ENCODE measurements at regions not wholly inside any gene's neighbourhood (a gene's known extent, or its start where the extent isn't known, plus 50 kb on each side); places are given as distances from the start of the nearest gene placed in this dataset.

DNA sequence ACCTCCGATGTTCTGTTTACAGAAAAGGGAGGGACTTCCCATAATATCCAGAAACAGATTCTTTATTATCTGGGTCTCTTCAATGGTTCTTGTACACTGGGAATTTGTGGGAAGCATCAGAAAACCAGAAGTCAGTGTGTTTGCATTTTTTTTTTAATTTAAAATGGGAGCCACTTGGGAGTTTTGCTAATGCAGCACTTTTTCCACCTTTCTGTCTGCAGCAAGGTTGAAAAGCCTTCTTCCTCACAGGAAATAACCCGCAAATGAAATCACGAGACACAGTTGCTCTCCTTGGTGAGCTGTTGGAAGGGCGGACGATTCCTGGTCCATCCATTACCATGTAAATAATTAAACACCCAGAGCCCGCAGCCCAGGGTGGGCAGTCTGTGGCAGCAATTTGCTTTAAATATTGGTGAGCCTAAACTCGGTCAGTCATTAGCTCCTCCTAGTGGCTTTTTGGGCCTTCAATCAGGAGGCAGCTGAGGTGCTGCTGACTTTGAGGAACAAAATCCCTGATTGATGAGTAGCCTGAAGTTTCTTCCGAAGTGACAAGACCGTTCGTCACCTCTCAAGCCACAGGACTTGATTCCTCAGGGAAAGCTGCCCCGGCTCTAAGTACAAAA is 471.5 kb downstream of the EPHA4 start:
- DNase-seq: no peak

DNA sequence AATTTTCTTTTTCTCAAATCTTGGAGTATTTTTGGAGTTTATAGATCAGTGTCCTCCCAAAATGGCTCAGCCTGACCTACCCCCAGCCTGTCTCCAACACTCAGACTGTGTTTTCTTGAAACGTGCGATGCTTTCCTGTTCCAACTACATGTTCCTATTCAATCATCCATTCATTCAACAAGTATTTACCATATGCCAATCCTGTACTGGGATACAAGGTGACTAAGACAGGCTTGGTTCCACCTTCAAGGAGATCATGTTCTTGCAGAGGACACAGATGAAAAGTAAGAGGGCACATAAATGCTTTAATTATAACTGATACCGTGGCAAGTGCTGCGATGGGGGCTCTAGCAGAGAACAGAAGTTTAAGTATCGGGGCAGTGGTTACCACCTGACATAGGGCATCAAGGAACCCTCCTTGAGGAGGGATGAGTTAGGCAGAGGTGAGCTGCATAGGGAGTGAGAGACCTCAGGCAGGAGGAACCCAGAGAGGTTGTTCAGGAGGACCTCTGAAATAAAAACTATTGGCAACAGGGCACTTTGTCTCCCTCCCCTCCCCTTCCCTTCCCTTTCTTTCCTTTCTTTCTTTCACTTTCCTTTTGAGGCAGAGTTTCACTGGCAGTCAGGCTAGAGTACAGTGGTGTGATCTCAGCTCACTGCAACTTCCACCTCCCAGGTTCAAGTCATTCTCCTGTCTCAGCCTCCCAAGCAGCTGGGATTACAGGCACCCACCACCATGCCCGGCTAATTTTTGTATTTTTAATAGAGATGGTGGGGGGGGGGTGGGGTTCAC is 469.0 kb downstream of the EPHA4 start:
- no peak for DNase-seq

GRCh38 chr2:221103930-221104329 is 468.2 kb downstream of the EPHA4 start:
- DNase-seq: no peak

- DNase-seq: no peak
Measured at GRCh38 chr2:221104361-221104811, 467.7 kb downstream of the EPHA4 start.

GRCh38 chr2:221106241-221106640 is 465.9 kb downstream of the EPHA4 start:
- no peak for DNase-seq

DNA sequence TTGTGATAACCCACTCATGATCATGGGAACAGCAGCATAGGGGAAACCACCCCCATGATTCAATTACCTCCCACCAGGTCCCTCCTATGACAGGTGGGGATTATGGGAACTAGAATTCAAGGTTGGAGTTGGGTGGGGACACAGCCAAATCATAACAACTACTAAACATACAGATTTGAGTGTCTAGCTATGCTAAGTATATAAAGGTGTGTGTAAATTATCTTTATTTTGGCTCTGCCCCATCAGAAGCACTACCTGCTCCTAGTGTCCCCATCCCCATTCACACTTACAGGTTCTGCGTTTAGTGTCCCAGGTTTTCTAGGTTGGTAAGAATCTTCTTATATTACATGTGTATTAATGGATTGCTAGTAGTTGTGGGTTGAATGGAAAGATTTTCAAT is 464.7 kb downstream of the EPHA4 start:
- no peak for DNase-seq

DNA sequence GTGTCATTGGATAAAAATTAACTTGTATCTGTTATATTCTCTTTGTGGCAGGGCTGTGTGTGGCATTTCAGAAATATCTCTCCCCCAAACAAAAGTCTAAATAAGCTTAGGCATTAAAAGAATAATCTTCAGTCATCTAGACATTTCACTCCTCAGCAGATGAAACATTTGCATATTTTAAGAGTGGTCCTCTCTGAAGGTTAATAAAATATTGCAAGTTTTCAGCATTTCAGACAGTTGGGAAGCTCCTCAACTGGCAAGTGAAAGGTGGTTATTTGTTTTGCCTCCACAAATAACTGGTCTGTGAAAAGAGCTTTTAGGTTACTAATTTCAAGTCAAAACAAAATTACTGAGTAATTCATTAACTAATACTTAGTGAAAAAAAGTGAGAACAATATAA is 462.6 kb downstream of the EPHA4 start:
- no peak for DNase-seq

DNA sequence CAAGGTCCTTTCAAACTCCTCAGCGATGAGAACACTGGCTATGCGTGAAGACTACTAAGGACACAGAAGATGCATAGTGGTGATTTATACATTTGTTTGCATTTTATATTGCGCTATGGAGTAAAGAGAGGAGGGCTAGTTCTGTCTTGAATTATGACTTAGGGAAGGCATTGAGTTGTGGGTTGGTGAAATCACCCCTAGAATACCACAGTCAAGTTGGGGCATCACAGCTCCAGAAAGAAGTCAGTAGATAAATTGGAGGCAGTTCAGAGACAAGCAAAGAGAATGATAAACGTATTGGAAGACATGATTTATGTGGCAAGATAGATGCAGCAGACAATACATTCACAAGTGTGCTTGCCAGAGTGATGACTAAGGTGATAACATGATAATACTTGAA is 460.4 kb downstream of the EPHA4 start:
- DNase-seq: no peak

DNA sequence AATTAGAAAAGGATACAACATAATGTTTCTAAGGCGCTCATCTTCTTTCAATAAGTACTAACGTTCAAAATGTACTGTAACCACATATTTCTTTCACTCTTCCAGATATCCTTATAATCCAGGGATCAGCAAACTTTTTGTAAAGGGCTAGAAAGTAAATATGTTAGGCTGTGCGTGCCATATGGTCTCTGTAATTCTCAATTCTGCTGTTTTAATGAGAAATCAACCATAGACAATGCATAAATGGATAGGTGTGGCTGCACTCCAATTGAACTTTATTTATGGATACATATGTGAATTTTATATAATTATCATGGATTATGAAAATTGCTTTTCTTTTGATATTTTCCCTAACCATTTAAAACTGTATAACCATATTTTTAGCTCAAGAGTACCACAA is 459.4 kb downstream of the EPHA4 start:
- no peak for DNase-seq

- DNase-seq: no peak
Measured at GRCh38 chr2:221115944-221116343, 456.2 kb downstream of the EPHA4 start.

DNA sequence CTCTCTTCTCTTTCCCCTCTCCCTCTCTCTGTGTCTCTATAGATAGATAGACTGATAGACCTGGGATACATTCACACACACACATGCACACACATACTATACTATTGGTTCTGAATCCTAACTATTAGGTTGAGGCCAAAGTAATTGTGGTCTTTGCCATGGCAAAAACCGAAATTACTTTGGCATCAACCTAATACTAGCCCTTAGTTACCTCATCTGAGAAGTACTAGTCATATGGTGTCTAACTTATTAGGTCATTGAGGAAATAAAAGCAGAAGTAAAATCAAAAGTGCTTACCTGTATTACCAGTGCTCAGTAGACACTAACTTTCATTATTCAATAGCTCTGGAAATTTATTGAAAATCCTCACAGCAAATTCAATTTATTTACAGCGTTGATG is 451.5 kb downstream of the EPHA4 start:
- DNase-seq: no peak

GRCh38 chr2:221123396-221123795 is 448.7 kb downstream of the EPHA4 start:
- no peak for DNase-seq

- DNase-seq: no peak
Measured at GRCh38 chr2:221124532-221125240, 447.4 kb downstream of the EPHA4 start.

DNA sequence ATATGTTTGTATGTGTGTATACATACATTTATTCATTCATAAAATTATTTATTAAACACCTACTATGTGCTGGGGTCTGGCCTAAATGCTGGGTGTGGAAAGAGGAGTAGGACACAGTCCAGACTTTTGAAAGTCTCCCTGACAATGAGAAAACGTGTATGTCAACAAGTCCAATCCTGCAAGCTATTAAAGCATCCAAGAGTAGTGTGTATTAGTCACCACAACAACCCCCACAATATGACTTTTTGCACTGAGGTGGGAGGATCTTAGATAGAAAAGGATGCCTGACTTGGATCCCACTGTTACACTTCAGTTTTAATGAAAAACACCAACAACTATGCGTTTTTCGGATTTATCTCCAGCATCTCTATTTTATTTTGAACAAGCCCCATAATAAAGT is 446.4 kb downstream of the EPHA4 start:
- DNase-seq: no peak

DNA sequence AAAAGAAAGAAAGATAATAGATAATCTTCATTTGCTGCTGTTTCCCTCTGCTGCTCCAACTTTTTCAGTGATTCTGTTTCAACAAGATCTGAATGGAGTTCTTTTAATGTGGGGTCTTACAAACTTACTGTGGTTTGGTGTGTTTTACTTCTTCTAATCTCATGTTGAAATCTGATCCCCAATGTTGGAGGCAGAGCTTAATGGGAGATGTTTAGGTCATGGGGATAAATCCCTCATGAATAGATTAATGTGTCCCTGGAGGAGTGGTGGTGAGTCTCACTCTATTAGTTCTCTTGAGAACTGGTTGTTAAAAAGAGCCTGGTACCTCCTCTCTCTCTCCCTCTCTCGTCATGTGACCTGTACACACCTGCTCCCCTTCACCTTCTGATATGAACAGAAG is 442.4 kb downstream of the EPHA4 start:
- no peak for DNase-seq

DNA sequence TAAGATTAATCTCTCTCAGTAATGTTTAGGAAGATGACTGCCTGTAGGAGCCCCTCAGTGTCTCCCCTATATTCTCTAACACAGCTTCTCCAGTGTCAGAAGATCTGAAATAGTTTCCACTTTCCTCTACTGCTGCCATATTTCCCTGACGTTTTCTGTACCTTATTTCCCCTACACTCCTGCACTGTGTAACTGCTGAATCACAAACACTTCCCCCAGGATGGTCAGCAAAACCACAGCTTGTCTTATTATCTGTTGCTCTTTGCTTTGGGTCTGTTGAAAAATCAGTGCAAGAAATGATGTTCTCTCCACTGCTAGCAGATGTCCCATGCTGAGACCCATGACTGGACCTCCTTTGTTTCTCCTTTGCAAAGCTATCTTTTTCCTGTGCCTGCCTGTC is 441.7 kb downstream of the EPHA4 start:
- DNase-seq: no peak

DNA sequence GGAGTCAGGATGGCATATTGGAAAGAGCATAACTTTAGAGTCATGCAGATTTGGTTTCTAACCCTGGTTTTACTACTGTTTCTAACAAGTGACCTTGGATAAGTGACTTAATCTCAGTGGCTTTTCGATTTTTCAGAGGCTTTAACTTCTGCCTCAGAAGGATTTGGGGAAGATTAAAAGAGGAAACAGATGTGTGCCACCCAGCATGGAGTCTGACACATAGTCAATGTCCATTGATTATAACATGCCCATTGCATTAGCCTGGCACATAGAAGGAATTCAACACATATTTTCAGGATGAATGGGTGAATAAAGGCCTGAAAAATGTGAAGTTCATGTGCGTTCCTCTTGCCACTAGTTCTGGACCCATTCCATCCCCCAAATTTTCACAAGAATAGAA is 438.2 kb downstream of the EPHA4 start:
- DNase-seq: no peak

GRCh38 chr2:221134718-221135117 is 437.4 kb downstream of the EPHA4 start:
- DNase-seq: no peak

- DNase-seq: no peak
Measured at GRCh38 chr2:221135699-221136098, 436.4 kb downstream of the EPHA4 start.

DNA sequence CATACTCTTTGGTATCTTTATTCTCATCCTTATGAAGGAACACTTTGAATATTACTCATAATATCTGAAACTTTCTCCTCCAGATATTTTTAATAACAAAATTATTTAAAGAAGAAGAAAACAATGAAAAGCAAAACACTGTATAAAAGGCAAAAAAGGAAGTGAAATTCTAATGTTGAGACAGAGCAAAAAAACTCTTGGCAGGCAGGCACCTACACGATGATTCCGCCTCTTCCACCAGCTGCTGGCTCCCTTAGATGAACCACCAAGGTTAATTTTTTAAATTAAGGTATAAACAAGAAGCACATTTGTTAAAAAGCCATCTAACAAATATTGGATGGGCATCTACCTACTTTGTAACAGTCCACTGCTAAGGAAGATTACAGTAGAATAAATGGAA is 434.7 kb downstream of the EPHA4 start:
- DNase-seq: no peak

DNA sequence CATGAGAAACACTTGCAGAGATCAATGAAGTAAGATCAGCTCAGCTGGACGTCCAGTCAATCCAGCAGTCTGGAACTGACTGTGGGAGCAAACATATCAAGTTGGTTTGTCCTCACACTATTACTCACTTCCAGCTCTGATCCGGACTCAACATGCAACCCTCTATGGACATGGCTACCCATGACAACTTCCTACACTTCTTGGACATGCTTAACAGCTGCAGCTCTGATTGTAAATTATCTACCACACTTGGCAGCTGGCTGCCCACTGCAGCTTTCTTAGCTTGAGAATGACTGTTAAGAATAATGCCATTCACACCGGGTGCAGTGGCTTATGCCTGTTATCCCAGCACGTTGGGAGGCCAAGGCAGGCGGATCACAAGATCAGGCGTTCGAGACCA is 429.8 kb downstream of the EPHA4 start:
- no peak for DNase-seq

DNA sequence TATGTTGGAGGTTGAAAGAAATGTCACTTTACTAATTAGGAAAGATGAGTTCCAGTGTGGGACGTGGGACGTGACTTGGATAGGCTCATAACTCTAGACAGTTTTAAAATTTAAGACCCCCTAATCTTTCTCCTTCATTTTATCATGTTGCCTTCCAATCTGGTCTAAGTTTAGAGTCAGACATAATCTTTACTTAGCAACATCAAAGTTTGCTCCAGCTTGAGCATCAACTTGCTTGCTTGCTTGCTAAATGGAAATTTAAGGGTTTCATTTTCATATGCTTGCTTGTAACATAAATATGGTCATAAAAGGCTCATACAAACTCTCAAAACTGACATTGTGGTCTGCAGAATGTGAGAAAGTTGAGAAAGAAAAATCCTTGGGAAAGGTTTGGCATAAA is 428.9 kb downstream of the EPHA4 start:
- DNase-seq: no peak

DNA sequence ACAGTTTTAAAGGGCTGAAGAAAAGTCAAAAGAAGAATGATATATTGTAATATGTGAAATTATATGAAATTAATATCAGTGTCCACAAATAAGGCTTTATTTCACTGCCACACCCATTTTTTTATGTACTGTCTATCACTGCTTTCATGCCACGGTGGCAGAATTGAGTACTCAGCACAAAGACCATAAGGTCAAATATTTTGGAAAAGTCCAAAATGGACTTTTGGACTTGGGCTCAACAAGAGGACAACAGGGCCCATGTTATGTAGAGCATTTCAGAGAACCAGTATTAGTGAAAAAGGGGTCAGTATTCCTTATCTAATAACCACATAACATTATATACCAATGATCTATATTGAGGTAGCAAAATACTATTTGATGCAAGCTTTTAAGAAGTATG is 427.2 kb downstream of the EPHA4 start:
- DNase-seq: no peak

DNA sequence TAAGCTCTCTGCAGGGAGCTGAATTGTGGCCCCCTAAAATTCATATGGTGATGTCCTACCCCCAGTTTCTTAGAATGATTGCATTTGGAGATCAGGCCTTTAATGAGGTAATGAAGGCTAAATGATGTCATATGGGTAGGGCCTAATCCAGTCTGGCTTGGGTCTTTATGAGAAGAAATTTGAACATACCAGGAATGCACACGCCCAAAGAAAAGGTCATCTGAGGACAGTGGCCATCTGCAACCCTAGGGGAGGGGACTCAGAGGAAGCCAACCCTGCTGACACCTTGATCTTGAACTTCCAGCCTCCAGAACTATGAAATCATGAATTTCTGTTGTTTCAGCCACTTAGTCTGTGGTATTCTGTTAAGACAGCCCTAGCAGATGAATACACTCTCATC is 426.7 kb downstream of the EPHA4 start:
- no peak for DNase-seq
